Stimulated activated CD8-positive, alpha-beta memory T cell treated with anti-CD3 and anti-CD28 coated beads, Interleukin-7, amount 100 ng/mL, for 48 hours (primary cell): ENCODE measurements at regions not wholly inside any gene's neighbourhood (a gene's known extent, or its start where the extent isn't known, plus 50 kb on each side); places are given as distances from the start of the nearest gene placed in this dataset.
"Not testable (repeated sequence)": the region's sequence is repeated elsewhere in the genome, so short reads cannot be mapped to it uniquely, and the experiment has no call there.

ENCODE experiments used
- DNase-seq, 2 donors: peaks; one replicate each; pipeline ENCODE4 v3.0.0-alpha.2; 2020; ENCODE audit warnings: low read depth in 1 of 2; ENCODE audit errors: extremely low read depth in 1 of 2

DNA sequence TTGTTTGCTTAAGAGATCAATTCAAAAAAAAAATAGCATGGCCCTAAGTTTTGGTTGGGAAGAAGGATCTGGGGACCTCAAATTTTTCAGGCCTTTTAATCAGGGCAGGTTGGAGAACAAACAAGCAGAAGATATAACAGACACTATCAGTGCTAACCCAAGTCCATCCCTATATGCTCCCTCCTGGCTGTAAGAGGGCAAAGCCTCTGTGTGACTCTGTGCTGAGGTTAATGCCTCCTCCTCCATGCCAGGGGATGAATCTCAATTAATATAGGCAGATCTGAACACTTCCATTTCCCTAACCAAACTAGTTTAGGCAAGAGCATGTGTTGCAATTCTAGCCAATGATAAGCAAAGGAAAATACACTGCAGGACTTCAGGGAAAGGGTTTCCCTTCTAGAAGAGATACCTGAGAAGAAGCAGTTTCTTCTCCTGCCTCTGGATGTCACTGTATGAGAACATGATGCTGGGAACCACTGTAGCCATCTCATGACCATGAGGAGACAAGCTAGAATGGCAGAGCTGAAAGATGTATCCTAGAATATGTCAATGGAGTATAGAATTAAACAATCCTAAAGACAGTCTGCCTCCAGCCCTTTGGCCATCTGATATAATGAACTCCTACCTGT lies 76.0 kb downstream of the CHD9NB start:
- no peak for DNase-seq

DNA sequence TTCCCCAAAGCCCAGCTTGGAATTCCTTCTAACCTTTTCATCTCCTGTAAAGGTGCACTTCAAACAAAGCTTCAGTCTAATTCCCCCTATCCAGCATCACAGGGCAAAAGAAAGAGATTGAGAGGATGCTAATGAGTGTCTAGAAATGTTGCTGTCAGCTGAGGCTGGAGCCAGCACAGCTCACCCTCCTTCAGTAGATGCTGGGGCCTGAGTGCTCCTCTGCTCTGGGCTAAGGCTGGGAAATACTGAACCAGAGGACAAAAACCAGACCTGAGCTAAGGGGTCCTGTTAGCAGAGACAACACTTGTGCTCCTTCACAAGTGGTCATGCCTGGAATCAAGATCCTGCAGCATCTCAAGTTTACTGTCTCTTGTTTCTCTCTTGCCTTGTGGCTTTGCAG lies 85.0 kb downstream of the CHD9NB start:
- no peak for DNase-seq

DNA sequence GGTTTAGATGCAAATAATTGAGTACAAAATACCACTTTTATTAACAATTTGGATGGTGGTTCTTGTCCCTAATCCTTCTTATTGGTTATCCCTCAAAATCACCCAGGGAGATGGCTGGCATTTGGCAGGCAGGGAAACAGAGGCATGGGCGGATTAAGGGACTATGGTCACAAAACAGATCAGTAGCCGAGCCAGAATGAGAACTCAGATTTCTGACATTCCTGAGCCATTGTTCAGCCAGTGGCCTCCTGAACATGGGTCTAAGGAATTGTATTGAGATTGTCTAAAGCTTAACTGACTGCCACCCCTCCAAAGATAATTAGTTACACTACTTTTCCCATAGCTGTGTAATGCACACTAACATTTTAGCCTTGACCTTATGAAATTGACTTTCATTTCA lies 88.4 kb downstream of the CHD9NB start:
- no peak for DNase-seq

DNA sequence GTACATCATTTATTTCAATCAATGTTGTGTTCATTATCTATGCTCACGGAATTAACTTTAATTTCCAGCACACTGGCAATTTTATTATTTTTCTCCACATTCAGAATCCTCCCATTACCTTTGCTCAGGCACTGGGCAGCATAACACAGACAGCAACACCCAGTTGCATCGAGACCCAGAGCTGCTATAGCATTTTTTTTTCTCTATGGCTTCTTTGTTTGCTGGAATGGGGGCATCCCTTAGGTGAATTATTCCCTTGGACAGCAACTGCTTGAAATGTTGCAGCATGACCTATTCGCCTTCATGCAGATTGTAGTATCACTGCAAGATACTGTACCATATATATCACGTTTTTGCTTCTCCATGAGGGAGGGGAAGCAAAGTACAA lies 88.8 kb downstream of the CHD9NB start:
- DNase-seq: no peak

DNA sequence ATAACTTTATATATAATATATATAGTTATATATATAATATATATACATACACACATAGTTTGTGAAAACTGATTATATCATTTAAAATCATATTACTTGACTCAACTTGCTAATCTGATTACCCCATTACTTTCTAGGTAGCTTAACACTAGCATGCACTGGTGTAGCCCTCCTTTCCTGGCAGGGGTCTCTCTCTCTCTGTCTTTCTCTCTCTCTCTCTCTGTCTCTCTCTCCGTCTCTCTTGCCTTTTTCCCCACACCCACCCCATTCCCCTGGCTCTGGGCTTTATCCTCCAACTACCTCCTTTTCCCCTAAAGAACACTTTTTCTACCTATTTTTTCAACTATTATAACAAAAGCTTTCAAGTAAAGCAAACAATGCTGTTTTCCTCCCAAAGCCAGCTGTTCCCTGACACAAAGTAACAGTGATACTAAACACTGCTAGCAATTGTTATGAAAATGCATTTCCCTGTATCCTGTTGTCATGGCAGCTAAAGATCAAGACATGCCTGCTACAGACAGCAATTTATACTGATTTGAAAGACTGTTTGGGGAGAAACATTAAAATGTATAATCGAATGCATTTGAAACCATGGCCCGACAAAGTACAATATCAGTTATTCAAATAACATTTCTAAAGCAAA lies 89.4 kb downstream of the CHD9NB start:
- no peak for DNase-seq

DNA sequence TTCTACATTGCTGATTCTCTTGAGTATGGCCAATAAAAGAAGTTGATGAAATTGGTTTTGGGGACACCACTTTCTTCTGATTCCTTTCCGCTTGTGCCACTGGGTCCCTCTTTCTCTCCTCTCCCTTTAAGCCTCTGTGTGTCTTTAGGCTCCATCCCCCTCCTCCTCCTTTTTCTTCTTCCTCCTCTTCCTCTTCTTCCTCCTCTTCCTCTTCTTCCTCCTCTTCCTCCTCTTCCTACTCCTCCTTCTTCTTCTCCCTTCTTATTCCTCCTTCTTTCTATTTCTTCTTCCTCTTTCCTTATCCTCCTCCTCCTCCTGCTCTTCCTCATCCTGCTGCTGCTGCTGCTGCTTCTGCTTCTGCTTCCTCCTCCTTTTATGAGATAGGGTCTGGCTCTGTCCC lies 93.7 kb downstream of the CHD9NB start:
- DNase-seq: no peak

DNA sequence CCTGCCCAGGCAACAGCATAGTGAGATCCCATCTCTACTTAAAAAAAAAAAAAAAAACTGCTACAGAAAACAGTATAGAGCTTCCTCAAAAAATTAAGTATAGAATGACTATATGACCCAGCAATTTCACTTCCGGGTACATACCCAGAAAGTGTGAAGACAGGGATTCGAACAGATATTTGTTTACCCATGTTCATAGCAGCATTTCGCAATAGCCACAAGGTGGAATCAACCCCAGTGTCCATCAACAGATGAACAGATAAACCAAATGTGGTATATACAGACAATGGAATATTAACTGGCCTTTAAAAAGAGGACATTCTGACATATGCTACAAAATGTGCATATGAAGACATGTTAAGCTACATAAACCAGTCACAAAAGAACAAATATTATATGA lies 95.5 kb downstream of the CHD9NB start:
- DNase-seq: no peak

DNA sequence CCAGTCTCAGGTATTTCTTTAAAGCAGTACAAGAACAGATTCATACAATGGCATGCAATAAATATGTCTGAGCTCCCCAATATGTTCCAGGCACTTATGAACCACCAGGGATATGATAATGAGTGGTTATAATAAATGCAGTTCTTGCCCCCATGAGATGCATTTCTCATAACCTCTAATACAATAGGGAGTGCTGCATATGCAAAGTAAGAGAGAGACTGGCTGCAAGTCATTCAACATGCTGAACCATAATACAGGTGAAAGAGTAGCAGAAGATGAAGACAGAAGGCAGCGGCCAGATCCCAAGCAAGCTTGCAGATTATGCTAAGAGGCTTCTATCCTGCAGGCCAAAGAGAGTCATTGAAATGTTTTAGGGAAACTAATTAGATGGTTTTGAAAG lies 96.7 kb downstream of the CHD9NB start:
- DNase-seq: no peak

DNA sequence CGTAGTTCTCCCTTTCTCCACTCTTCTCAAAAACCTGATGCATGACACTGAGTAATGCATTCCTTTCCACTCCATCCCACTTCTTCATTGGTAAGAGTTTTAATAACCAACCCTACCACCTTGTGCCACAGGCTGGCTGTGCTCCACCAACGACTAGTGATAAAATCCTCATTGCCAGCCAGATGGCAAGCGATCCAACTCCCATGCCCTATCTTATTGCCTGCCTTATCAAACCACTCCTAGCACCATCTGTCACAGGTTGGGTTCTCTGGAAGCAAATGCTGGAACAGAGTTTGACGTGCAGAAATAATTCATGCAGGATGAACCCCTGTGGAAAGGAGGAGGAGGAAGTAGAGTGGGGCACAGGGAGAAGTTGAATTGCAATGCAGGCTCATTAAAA lies 99.5 kb downstream of the CHD9NB start:
- DNase-seq: no peak

DNA sequence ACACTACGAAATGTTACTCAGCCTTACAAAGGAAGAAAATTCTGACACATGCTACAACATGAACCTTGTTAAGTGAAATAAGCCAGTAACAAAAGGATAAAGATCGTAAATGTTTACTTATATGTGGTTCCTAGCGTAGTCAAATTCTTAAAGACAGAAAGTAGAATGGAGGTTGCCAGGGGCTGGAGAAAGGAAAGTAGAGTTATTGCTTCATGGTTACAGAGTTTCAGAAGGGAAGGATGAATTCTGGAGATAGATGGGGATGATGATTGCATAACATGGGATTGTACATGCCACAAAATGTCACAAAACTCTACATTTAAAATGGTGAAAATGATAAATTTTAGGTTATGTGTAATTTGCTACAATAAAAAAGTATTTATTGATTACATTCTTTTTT lies 103.8 kb downstream of the CHD9NB start:
- no peak for DNase-seq

DNA sequence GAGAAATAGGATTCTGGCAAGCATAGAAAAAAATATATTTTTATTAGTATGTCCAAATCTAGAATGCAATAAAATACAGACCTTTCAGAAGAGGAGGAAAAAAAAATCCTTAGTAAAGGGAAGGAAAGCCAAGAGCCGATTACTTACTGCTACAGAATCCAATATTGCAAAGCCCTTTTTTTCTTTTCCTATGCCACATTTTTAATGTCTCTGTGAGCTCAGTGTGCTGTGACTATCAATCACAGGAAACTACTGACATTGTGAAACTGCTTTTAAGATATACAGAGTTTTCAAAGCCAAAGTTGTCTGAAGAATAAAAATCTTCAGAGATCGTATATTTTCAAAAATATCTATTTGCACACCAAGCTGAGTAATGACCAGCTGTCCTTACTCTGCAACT lies 120.4 kb downstream of the CHD9NB start:
- no peak for DNase-seq

DNA sequence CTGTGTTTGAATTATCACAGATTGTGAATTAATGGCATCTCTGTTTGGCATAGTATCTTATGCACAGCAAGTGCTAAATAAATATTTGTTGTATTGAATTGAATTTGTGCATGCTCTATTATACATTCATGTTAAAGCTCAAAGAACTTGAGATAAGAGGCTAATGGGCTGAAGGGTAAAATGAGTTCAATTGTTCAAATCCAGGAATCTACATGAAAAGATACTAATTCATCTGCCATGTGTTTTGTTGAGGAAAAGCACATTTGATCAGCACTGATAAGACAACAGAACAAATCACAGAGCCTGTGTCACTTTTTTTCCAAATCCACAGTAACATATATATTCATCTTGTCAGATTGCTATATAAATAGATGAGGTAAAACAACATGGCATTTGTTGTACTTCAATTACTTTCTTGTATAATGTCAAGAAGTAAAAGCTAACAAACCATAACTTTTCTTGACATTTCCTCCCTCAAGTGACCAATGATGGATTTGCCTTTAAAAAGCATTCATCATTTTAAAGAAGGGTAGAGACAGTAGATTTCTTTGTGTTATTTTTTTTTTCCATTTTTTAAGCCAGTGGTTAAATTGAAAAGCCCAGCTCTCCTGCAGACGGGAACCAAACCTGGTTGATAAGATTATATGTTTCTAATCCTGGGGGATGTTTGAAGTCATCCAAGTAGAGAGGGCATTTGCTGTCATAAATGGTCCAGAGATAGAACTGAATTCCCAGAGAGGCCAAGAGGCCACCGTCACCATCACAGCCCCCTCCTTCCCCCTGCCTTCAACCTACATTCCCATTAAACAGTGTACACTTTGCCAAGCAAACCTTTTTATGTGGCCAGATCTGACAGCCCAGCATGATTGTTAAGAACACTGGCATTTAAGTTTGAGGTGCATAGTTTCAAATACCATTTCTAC lies 123.0 kb downstream of the CHD9NB start:
- DNase-seq: no peak

DNA sequence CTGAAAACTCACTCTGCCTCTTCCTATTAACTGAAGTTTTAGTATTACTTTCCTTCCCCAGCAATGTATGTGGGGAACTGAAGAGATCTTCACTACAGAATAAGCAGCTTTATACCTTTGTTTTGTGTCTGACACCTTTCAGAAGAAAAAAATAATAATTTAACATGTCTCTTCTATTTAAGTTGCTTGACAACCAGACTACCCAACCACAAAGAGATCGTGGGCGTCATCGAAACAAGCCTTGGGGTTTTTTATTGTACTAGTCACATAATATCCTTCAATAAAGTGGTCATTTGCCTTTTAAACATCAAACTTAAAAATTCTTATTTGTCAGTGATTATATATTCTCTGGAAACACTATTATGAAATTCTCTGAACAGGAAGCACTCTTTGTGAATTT lies 123.7 kb downstream of the CHD9NB start:
- no peak for DNase-seq

DNA sequence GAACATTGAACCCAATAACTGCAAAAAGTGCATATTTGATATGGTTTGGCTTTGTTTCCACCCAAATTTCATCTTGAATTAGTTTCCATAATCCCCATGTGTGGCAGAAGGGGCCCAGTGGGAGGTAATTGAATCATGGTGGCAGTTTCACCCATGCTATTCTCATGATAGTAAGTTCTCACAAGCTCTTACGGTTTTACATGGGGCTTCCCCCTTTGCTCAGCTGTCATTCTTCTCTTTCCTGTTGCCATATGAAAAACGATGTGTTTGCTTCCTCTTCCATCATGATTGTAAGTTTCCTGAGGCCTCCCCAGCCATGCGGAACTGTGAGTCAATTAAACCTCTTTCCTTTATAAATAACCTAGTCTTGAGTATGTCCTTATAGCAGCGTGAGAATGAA lies 127.6 kb downstream of the CHD9NB start:
- DNase-seq: no peak

DNA sequence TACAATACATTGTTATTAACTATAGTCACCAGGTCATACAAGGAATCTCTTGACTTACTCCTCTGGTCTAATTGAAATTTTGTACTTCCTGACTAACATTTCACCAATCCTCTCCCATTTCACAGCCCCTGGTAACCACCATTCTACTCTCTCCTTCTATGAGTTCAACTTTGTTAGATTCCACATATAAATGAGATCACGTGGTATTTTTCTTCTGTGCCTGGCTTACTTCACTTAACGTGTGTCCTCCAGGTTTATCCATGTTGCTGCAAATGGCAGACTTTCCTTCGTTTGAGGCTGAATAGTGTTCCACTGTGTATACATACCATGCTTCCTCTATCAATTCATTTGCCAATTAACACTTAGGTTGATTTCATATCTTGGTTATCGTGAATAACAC lies 128.5 kb downstream of the CHD9NB start:
- DNase-seq: no peak

DNA sequence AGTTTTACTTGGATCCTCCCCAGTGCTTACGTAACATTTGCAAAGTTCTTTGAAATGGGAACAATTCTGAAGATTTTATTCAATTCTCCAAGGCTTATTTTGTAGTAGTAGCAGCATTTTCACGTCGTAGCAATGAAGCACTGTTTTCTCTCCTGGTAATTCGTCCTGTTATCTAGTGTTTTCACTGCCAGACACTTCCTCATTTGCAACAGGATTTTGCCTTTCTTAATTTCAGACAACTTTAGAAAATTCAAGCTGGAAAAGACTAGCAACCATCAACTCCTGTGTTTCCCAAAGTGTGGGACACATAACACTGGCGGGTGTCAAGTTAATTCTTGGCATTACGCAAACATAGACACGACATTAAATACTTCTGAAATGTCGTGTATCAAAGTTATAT lies 131.6 kb downstream of the CHD9NB start:
- DNase-seq: no peak

DNA sequence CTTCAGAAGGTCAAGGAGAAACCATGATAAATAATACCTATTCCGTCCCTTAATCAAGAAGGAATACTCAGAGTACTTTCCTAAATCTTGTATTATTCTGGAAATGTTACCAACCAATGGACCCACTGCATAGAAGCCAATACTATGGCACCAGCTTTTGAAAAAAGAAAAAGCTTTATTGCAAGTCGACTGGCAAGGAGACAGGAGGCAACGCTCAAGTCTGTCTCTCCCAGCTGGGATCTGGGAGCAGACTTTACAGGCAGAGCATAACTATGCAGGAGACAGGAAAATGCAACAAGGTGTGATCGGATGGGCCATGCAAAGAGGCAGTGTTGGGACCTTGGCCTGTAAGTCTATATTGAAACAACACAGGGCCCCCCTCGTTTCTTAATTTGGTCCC lies 132.4 kb downstream of the CHD9NB start:
- DNase-seq: no peak

DNA sequence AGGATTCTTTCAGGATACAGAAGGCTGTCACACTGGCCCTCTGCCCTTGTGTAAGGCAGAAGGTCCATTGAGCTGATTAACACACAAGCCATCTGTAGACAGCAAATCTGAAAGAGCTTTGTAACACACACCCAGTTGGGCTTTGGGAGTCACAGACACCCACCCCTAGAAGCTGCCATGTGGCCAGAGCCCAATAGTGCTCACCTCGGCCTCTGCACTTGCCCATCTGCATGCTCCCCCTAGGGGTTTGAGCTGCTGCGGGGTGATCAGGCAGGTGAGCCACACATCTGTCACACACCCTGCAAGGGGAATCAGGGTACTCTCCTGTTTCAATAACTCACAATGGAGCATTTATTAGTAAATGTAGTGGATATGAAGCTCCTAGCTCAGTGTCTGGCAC lies 138.3 kb downstream of the CHD9NB start:
- no peak for DNase-seq

DNA sequence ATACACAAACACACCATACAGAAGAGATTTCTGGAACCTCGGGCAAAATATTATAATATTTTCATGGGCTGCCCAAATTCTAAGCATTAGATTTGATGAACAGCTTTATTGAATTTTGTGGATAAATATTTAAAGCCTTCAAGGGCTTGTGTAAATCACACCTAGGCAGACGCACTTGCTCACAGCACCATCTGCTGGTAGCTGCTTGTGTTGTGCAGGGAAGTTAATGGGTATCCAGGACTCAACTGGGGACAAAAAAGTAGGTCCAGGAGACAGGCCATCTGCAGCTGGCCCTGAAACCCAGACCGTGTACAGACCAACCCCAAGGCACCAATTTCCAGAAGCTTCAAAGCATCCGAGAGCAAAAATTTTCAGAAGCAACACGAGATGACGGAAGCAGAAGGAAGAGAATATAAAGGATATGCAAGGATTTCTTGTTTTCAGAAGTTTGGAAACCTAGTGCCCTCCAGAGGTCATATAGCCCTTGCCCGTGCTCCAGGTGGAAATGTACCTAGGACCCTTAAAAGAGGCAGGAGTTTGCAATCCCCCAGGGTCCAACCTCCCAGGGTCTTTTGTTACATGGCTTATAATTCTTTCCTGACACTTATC lies 140.0 kb downstream of the CHD9NB start:
- DNase-seq: peak in 1 of 2 donors; percentile 14

DNA sequence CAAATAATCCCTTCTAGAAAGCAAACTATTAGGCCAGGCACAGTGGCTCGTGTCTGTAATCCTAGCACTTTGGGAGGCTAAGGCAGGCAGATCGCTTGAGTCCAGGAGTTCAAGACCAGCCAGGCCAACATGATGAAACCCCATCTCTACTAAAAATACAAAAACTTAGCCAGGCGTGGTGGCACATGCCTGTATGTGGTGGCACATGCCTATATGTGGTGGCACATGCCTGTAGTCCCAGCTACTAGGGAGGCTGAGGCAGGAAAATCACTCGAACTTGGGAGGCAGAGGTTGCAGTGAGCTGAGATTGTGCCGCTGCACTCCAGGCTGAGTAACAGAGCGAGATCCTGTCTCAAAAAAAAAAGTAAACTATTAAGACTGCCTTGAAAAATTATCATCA lies 144.6 kb downstream of the CHD9NB start:
- not testable (repeated sequence) for DNase-seq

DNA sequence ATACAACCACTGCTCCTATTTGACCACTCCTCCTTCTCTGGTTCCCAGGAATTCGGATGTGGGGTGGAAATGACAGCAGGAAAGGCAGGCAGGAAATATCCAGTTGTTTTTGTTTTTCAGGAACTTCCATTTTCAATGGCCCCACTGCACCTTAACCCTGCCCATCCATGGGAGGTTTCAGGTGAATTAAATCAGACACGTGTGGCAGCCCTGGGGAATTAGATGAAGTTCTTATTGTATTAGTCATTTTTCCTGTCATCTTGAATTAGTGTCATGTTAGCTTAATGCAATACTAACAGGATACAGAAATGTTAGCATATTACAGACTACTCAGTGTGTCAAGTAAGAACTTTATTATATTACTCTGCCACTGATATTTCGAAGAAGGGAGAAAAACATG lies 146.4 kb downstream of the CHD9NB start:
- no peak for DNase-seq
